Mesodermal cell (in vitro differentiated cells): ENCODE measurements at regions not wholly inside any gene's neighbourhood (a gene's known extent, or its start where the extent isn't known, plus 50 kb on each side); places are given as distances from the start of the nearest gene placed in this dataset.
"Not testable (repeated sequence)": the region's sequence is repeated elsewhere in the genome, so short reads cannot be mapped to it uniquely, and the experiment has no call there.

ENCODE experiments used
- H3K27ac ChIP-seq: 2 replicates; pipeline ENCODE4 v1.7.0; 2013; ENCODE audit warnings: mild to moderate bottlenecking, low read depth, low read length, moderate library complexity; ENCODE audit not compliant: severe bottlenecking
- H3K36me3 ChIP-seq: 2 replicates; pipeline ENCODE4 v1.7.1; 2013; ENCODE audit warnings: mild to moderate bottlenecking, low read length, moderate library complexity; ENCODE audit not compliant: control insufficient read depth, insufficient read depth
- H3K4me1 ChIP-seq: one replicate; pipeline ENCODE4 v1.7.1; 2013; ENCODE audit warnings: mild to moderate bottlenecking, low read length; ENCODE audit not compliant: insufficient read depth, control insufficient read depth, poor library complexity, severe bottlenecking
- H3K4me3 ChIP-seq: 2 replicates; pipeline ENCODE4 v1.7.0; 2013; ENCODE audit warnings: low read length, control low read depth, mild to moderate bottlenecking; ENCODE audit not compliant: insufficient read depth, poor library complexity, severe bottlenecking; ENCODE audit errors: extremely low read depth
- H3K9me3 ChIP-seq: 2 replicates; pipeline ENCODE4 v1.7.1; 2013; ENCODE audit warnings: mild to moderate bottlenecking, low read length, moderate library complexity; ENCODE audit not compliant: control insufficient read depth
- WGBS, 2 experiments: methylation state at CpG; one replicate each; pipeline ENCODE4 v1.1.5; 2013; ENCODE audit warnings: missing lambda C conversion rate in 2 of 2; ENCODE audit not compliant: insufficient coverage in 2 of 2; 5-methylcytosine and 5-hydroxymethylcytosine counted together

GRCh38 chr2:105529258-105529657, 130.4 kb upstream of the FHL2 start:
- H3K4me3 ChIP-seq, H3K27ac ChIP-seq, H3K4me1 ChIP-seq, H3K36me3 ChIP-seq, H3K9me3 ChIP-seq: not testable (repeated sequence)

- H3K4me3 ChIP-seq: no peak overlapping the region
- H3K27ac ChIP-seq: no peak overlapping the region
- H3K4me1 ChIP-seq: no peaks in the 10 kb centered on the region
- H3K36me3 ChIP-seq: no peaks in the 10 kb centered on the region
- H3K9me3 ChIP-seq: no peaks in the 10 kb centered on the region
- 88 to 93% methylated on average over 23 to 24 of the region's 30 CpGs for WGBS, 2 experiments
These were observed 127.4 kb upstream of the FHL2 start for GRCh38 chr2:105526000-105526925.

- Histone ChIP-seq H3K4me1 (no peaks in the 10 kb centered on the region), H3K4me3 (no peak overlapping the region), H3K9me3 (no peaks in the 10 kb centered on the region), H3K27ac (no peak overlapping the region), H3K36me3 (no peaks in the 10 kb centered on the region)
- WGBS, 2 experiments: 91 to 100% methylated on average over 2 to 4 of the region's 6 CpGs
These were observed 126.3 kb upstream of the FHL2 start for GRCh38 chr2:105525201-105525600.

- Histone ChIP-seq H3K36me3 (no peaks in the 10 kb centered on the region), H3K4me3 (no peak overlapping the region), H3K4me1 (no peaks in the 10 kb centered on the region), H3K27ac (no peak overlapping the region), H3K9me3 (no peaks in the 10 kb centered on the region)
- WGBS, 2 experiments: 91 to 94% methylated on average over 4 of the region's 4 CpGs
These were observed 123.8 kb upstream of the FHL2 start for GRCh38 chr2:105522645-105523044.

GRCh38 chr2:105521616-105522015, 122.8 kb upstream of the FHL2 start:
- H3K36me3 ChIP-seq: no peaks in the 10 kb centered on the region
- 72 to 76% methylated on average over 3 to 5 of the region's 6 CpGs for WGBS, 2 experiments
- H3K27ac ChIP-seq: no peak overlapping the region
- H3K9me3 ChIP-seq: no peaks in the 10 kb centered on the region
- no peaks in the 10 kb centered on the region for H3K4me1 ChIP-seq
- no peak overlapping the region for H3K4me3 ChIP-seq

GRCh38 chr2:105521176-105521575, 122.3 kb upstream of the FHL2 start:
- no CpG with 5 or more reads among the region's 1 CpG for WGBS, 2 experiments
- Histone ChIP-seq H3K27ac (no peak overlapping the region), H3K4me1 (no peaks in the 10 kb centered on the region), H3K36me3 (no peaks in the 10 kb centered on the region), H3K4me3 (no peak overlapping the region), H3K9me3 (no peaks in the 10 kb centered on the region)

- no peaks in the 10 kb centered on the region for H3K4me1 ChIP-seq
- H3K36me3 ChIP-seq: no peaks in the 10 kb centered on the region
- no CpG with 5 or more reads among the region's 3 CpGs for WGBS, 2 experiments
- H3K4me3 ChIP-seq: no peak overlapping the region
- no peak overlapping the region for H3K27ac ChIP-seq
- H3K9me3 ChIP-seq: no peaks in the 10 kb centered on the region
These were observed 120.7 kb upstream of the FHL2 start for GRCh38 chr2:105519516-105519915.

GRCh38 chr2:105518897-105519296, 120.0 kb upstream of the FHL2 start:
- WGBS, 2 experiments: 85 to 90% methylated on average over 6 of the region's 6 CpGs
- Histone ChIP-seq H3K4me1 (no peaks in the 10 kb centered on the region), H3K27ac (no peak overlapping the region), H3K36me3 (no peaks in the 10 kb centered on the region), H3K4me3 (no peak overlapping the region), H3K9me3 (no peaks in the 10 kb centered on the region)

GRCh38 chr2:105517814-105518705, 119.2 kb upstream of the FHL2 start:
- Histone ChIP-seq H3K4me1 (no peaks in the 10 kb centered on the region), H3K9me3 (no peaks in the 10 kb centered on the region), H3K27ac (no peak overlapping the region), H3K4me3 (no peak overlapping the region), H3K36me3 (no peaks in the 10 kb centered on the region)
- 86 to 87% methylated on average over 7 to 8 of the region's 8 CpGs for WGBS, 2 experiments

- WGBS, 2 experiments: 79 to 82% methylated on average over 9 to 13 of the region's 15 CpGs
- Histone ChIP-seq H3K36me3 (no peaks in the 10 kb centered on the region), H3K27ac (no peak overlapping the region), H3K4me1 (peaks cover 1% of the 10 kb centered on the region), H3K4me3 (no peak overlapping the region), H3K9me3 (no peaks in the 10 kb centered on the region)
These were observed 116.9 kb upstream of the FHL2 start for GRCh38 chr2:105515581-105516415.
